ENCODE measurements at regions not wholly inside any gene's neighbourhood (a gene's known extent, or its start where the extent isn't known, plus 50 kb on each side); places are given as distances from the start of the nearest gene placed in this dataset.

DNA sequence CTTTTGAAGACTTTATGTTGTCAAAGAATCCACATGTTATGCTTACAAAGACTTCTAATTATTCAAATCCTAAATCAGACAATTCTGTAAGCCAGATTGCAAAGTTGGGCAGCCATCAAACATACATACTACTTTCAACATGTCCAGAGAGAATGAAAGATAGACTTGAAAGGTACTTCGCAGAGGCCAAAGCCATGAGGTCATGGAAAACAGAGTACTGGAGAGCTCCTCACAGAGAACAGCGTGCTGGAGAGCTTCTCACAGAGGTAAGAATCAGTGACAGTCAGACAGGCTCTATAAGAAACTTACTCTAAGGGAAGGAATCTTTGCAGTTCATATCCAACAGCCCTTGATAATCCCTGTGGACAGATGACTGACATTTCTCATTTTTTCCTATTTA, 400.2 kb downstream of the GJA1 start:
- TF ChIP-seq, protein P1, sequence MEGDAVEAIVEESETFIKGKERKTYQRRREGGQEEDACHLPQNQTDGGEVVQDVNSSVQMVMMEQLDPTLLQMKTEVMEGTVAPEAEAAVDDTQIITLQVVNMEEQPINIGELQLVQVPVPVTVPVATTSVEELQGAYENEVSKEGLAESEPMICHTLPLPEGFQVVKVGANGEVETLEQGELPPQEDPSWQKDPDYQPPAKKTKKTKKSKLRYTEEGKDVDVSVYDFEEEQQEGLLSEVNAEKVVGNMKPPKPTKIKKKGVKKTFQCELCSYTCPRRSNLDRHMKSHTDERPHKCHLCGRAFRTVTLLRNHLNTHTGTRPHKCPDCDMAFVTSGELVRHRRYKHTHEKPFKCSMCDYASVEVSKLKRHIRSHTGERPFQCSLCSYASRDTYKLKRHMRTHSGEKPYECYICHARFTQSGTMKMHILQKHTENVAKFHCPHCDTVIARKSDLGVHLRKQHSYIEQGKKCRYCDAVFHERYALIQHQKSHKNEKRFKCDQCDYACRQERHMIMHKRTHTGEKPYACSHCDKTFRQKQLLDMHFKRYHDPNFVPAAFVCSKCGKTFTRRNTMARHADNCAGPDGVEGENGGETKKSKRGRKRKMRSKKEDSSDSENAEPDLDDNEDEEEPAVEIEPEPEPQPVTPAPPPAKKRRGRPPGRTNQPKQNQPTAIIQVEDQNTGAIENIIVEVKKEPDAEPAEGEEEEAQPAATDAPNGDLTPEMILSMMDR (IDR thresholded peaks at IDR 0.05; ENCODE audit: low read length), result no peak
- no peak for TF ChIP-seq EZH2 (IDR thresholded peaks at IDR 0.05; ENCODE audit: borderline replicate concordance, low read length)
- H3F3A ChIP-seq (ENCODE audit: insufficient read depth, low read length), result no peaks in the 10 kb centered on the region
- no peaks in the 10 kb centered on the region for H4K20me1 ChIP-seq (ENCODE audit: insufficient read depth, low read length)
- no peaks in the 10 kb centered on the region for H3K9me3 ChIP-seq (ENCODE audit: low read length)
- no peaks in the 10 kb centered on the region for H3K79me2 ChIP-seq (ENCODE audit: insufficient read depth, low read length)
- no peaks in the 10 kb centered on the region for H3K4me1 ChIP-seq (ENCODE audit: insufficient read depth, low read length, severe bottlenecking)
- no peak overlapping the region for H2AFZ ChIP-seq (ENCODE audit: low read length)
- H3K27ac ChIP-seq (ENCODE audit: low read depth, low read length, poor library complexity, severe bottlenecking), result no peak overlapping the region
- no peaks in the 10 kb centered on the region for H3K9me2 ChIP-seq (ENCODE audit: low read depth, low read length)
- H3K4me3 ChIP-seq (ENCODE audit: low read depth, low read length, poor library complexity, severe bottlenecking), result no peak overlapping the region
- no peaks in the 10 kb centered on the region for H3K27me3 ChIP-seq (ENCODE audit: insufficient read depth, low read length)
- H3K4me2 ChIP-seq (ENCODE audit: low read length), result no peak overlapping the region
- no peaks in the 10 kb centered on the region for H3K36me3 ChIP-seq (ENCODE audit: insufficient read depth, low read length)
- no peak overlapping the region for H3K9ac ChIP-seq (ENCODE audit: low read length)

DNA sequence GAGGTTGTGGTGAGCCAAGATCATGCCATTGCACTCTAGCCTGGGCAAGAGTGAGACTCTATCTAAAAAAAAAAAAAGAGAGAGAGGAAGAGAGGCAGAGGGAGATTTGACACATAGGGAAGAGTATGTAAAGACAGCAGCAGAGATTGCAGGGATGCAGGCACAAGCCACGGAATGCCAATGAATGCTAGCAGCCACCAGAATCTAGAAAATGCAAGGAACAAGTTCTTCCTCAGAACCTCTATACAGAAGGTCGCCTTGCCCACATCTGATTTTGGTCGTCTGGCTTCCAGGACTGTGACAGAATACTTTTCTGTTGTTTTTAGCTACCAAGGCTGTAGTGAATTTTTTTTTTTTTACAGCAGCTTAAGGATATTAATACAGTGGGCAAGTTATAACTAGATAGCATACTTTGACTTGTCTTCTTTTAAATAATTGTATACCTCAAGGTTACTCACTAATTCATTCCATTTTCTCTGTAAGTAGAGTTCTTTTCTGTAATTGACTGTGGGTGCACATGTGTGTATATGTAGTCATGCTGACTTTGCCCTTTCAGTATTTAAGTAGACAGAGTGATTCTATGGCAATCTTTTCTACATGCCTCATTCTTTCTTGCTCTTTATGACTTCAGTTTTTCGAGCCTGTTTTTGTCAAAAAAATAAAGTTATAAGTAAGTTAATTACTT, 402.2 kb downstream of the GJA1 start:
- H3K36me3 ChIP-seq (ENCODE audit: insufficient read depth, low read length), result no peaks in the 10 kb centered on the region
- H3K9ac ChIP-seq (ENCODE audit: low read length), result no peak overlapping the region
- no peaks in the 10 kb centered on the region for H3K79me2 ChIP-seq (ENCODE audit: insufficient read depth, low read length)
- no peak overlapping the region for H3K27ac ChIP-seq (ENCODE audit: low read depth, low read length, poor library complexity, severe bottlenecking)
- H4K20me1 ChIP-seq (ENCODE audit: insufficient read depth, low read length), result no peaks in the 10 kb centered on the region
- no peak for TF ChIP-seq EZH2 (IDR thresholded peaks at IDR 0.05; ENCODE audit: borderline replicate concordance, low read length)
- TF ChIP-seq, protein P1 (IDR thresholded peaks at IDR 0.05; ENCODE audit: low read length), result no peak
- no peak overlapping the region for H3K4me2 ChIP-seq (ENCODE audit: low read length)
- no peaks in the 10 kb centered on the region for H3K9me2 ChIP-seq (ENCODE audit: low read depth, low read length)
- H3F3A ChIP-seq (ENCODE audit: insufficient read depth, low read length), result no peaks in the 10 kb centered on the region
- no peaks in the 10 kb centered on the region for H3K27me3 ChIP-seq (ENCODE audit: insufficient read depth, low read length)
- no peaks in the 10 kb centered on the region for H3K4me1 ChIP-seq (ENCODE audit: insufficient read depth, low read length, severe bottlenecking)
- no peak overlapping the region for H3K4me3 ChIP-seq (ENCODE audit: low read depth, low read length, poor library complexity, severe bottlenecking)
- no peaks in the 10 kb centered on the region for H3K9me3 ChIP-seq (ENCODE audit: low read length)
- no peak overlapping the region for H2AFZ ChIP-seq (ENCODE audit: low read length)

DNA sequence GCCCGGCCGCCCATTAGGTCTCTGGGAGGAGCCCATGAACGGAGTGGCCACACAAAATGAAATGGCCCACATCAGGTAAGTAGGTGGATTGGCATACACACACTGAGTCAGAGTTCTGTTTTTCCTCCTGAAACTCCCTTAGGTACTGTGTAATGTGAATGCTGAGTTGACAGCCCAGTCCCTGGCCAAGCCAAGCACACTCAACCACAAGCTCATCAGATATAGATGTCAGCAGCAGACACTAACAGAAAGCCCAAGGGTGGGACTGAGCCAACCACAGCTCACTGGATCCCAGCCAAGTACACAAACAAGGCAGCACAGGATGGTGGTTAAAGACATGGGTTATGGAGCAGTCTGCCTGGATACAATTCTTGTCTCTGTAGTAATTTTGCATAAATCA, 403.4 kb downstream of the GJA1 start:
- Histone ChIP-seq H3F3A (ENCODE audit: insufficient read depth, low read length) (no peaks in the 10 kb centered on the region), H3K4me1 (ENCODE audit: insufficient read depth, low read length, severe bottlenecking) (no peaks in the 10 kb centered on the region), H3K36me3 (ENCODE audit: insufficient read depth, low read length) (no peaks in the 10 kb centered on the region), H3K9me2 (ENCODE audit: low read depth, low read length) (no peaks in the 10 kb centered on the region), H3K9me3 (ENCODE audit: low read length) (no peaks in the 10 kb centered on the region), H3K79me2 (ENCODE audit: insufficient read depth, low read length) (no peaks in the 10 kb centered on the region), H3K27ac (ENCODE audit: low read depth, low read length, poor library complexity, severe bottlenecking) (no peak overlapping the region), H4K20me1 (ENCODE audit: insufficient read depth, low read length) (no peaks in the 10 kb centered on the region), H2AFZ (ENCODE audit: low read length) (no peak overlapping the region), H3K27me3 (ENCODE audit: insufficient read depth, low read length) (no peaks in the 10 kb centered on the region), H3K9ac (ENCODE audit: low read length) (no peak overlapping the region), H3K4me3 (ENCODE audit: low read depth, low read length, poor library complexity, severe bottlenecking) (no peak overlapping the region), H3K4me2 (ENCODE audit: low read length) (no peak overlapping the region)
- no peak for TF ChIP-seq EZH2 (IDR thresholded peaks at IDR 0.05; ENCODE audit: borderline replicate concordance, low read length)
- TF ChIP-seq, protein P1 (IDR thresholded peaks at IDR 0.05; ENCODE audit: low read length), result no peak

Measured in OCI-LY1 (cell line).